ENCODE measurements at regions not wholly inside any gene's neighbourhood (a gene's known extent, or its start where the extent isn't known, plus 50 kb on each side); places are given as distances from the start of the nearest gene placed in this dataset.
A peak's percentile ranks its signal among the peaks of the same experiment; 100 is the strongest.

DNA sequence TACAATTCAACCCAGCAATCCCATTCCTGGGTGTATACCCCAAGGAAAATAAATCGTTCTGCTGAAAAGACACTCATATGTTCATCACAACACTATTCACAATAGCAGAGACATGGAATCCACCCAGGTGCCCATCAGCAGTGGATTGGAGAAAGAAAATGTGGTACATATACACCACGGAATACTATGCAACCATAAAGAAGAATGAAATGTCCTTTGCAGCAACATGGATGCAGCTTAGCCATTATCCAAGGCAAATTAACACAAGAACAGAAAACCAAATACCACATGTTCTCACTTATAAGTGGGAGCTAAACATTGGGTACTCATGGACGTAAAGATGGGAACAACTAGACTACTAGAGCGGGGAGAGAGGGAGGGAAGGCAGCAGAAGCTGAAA, 207.8 kb downstream of the GATA3 start:
- Histone ChIP-seq H3K9me3 (no peaks in the 10 kb centered on the region), H3K4me1 (no peaks in the 10 kb centered on the region), H3K4me2 (no peak overlapping the region), H3K4me3 (no peak overlapping the region), H3K27ac (no peak overlapping the region)
- CTCF ChIA-PET, result no interaction called here
- WGBS (ENCODE audit: missing lambda C conversion rate), result 66% methylated on average over 4 of the region's 4 CpGs
- no peak for DNase-seq (ENCODE audit: low read depth in 1 of 2, low spot score in 1 of 2)
- POLR2A ChIA-PET, result no interaction called here
- no peak for TF ChIP-seq ZSCAN20 (CRISPR knock-in tag; IDR thresholded peaks at IDR 0.05)
- TF ChIP-seq SMC3 (IDR thresholded peaks at IDR 0.05), result no peak
- TF ChIP-seq, protein P1, sequence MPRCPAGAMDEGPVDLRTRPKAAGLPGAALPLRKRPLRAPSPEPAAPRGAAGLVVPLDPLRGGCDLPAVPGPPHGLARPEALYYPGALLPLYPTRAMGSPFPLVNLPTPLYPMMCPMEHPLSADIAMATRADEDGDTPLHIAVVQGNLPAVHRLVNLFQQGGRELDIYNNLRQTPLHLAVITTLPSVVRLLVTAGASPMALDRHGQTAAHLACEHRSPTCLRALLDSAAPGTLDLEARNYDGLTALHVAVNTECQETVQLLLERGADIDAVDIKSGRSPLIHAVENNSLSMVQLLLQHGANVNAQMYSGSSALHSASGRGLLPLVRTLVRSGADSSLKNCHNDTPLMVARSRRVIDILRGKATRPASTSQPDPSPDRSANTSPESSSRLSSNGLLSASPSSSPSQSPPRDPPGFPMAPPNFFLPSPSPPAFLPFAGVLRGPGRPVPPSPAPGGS (IDR thresholded peaks at IDR 0.05), result no peak
- no peak for TF ChIP-seq ESRRA (IDR thresholded peaks at IDR 0.05; ENCODE audit: borderline replicate concordance, low read length)
- TF ChIP-seq HOXB13 (CRISPR knock-in tag; IDR thresholded peaks at IDR 0.05; ENCODE audit: low read depth), result no peak
- TF ChIP-seq MAZ (IDR thresholded peaks at IDR 0.05; ENCODE audit: borderline replicate concordance, low read depth, low read length), result no peak
- no peak for ATAC-seq
- FAIRE-seq, result no peak

DNA sequence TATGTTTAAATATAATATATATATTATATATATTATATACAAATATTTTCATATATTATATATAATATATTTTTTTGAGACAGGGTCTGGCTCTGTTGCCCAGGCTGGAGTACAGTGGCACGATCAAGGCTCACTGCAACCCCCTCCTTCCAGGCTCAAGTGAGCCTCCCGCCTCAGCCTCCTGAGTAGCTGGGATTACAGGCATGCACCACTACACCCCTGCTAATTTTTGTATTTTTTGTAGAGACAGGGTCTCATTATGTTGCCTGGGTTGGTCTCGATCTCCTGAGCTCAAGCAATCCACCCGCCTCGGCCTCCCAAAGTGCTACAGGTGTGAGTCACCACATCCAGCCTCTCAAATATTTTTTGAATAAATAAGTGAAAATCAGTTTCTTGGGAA, 215.5 kb downstream of the GATA3 start:
- ATAC-seq (no peak), FAIRE-seq (no peak), DNase-seq (ENCODE audit: low read depth in 1 of 2, low spot score in 1 of 2) (peak in 1 of 2 experiments; percentile 15)
- ChIA-PET CTCF (no interaction called here), POLR2A (no interaction called here)
- H3K4me1 ChIP-seq, result peaks cover 11% of the 10 kb centered on the region
- TF ChIP-seq SMC3 (IDR thresholded peaks at IDR 0.05) (no peak), CHD2 (IDR thresholded peaks at IDR 0.05; ENCODE audit: low read length, partially characterized antibody) (no peak), EP300 (IDR thresholded peaks at IDR 0.05) (no peak), FOSL2 (IDR thresholded peaks at IDR 0.05) (no peak), FOSL2 (CRISPR knock-in tag; IDR thresholded peaks at IDR 0.05) (peak; percentile 34; the same call in 1 of the 2 replicates), NFE2L2 (conservative IDR thresholded peaks at IDR 0.05; ENCODE audit: low read length) (no peak)
- WGBS (ENCODE audit: missing lambda C conversion rate), result 69% methylated on average over 5 of the region's 5 CpGs
- H3K9me3 ChIP-seq, result no peaks in the 10 kb centered on the region
- H3K4me3 ChIP-seq, result no peak overlapping the region
- no peak overlapping the region for H3K4me2 ChIP-seq
- no peak overlapping the region for H3K27ac ChIP-seq

DNA sequence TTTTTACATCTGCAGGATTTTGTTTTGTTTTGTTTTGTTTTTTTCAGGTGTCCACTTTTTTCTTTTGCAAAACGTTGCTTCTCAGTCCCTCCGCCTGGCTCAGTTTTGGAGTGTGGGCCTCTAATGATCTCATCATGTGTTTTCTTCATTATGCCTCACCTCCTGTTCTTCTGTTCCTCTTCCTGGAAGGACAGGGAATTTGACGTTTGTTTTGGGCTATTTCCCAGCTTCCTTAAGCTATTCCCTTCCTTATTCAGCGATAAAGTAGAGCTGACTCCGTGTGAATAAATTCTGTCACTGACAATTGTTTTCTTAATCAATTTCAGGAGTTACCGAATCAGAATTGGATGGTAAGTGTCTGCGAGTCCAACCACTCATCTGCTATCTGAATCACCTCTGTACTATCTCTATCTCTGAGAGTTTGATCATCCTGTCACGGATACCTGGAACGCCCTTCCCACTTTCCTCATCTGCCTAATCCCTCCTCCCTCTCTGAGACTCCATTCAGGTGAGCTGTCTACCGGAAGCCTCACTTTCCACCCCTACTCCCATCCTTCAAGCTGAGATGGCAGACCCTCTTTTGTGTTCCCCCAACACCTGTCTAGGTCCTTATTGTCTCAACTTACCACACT, 218.4 kb downstream of the GATA3 start:
- peaks cover 11% of the 10 kb centered on the region for H3K4me1 ChIP-seq
- ATAC-seq, result no peak
- no peaks in the 10 kb centered on the region for H3K9me3 ChIP-seq
- H3K27ac ChIP-seq, result no peak overlapping the region
- 79% methylated on average over 10 of the region's 10 CpGs for WGBS (ENCODE audit: missing lambda C conversion rate)
- H3K4me2 ChIP-seq, result no peak overlapping the region
- TF ChIP-seq CEBPB (IDR thresholded peaks at IDR 0.05), result no peak
- no peak for TF ChIP-seq ESRRA (IDR thresholded peaks at IDR 0.05; ENCODE audit: borderline replicate concordance, low read length)
- TF ChIP-seq FOSL2 (IDR thresholded peaks at IDR 0.05), result no peak
- TF ChIP-seq FOSL2 (CRISPR knock-in tag; IDR thresholded peaks at IDR 0.05), result no peak
- no peak for TF ChIP-seq RNF2 (IDR thresholded peaks at IDR 0.05; ENCODE audit: borderline replicate concordance, low read depth)
- TF ChIP-seq HOXA7 (CRISPR knock-in tag; IDR thresholded peaks at IDR 0.05), result no peak
- TF ChIP-seq RCOR1 (IDR thresholded peaks at IDR 0.05; ENCODE audit: low read depth, low read length), result no peak
- no peak for TF ChIP-seq BHLHE40 (IDR thresholded peaks at IDR 0.05; ENCODE audit: low read depth, low read length)
- TF ChIP-seq, protein P2, sequence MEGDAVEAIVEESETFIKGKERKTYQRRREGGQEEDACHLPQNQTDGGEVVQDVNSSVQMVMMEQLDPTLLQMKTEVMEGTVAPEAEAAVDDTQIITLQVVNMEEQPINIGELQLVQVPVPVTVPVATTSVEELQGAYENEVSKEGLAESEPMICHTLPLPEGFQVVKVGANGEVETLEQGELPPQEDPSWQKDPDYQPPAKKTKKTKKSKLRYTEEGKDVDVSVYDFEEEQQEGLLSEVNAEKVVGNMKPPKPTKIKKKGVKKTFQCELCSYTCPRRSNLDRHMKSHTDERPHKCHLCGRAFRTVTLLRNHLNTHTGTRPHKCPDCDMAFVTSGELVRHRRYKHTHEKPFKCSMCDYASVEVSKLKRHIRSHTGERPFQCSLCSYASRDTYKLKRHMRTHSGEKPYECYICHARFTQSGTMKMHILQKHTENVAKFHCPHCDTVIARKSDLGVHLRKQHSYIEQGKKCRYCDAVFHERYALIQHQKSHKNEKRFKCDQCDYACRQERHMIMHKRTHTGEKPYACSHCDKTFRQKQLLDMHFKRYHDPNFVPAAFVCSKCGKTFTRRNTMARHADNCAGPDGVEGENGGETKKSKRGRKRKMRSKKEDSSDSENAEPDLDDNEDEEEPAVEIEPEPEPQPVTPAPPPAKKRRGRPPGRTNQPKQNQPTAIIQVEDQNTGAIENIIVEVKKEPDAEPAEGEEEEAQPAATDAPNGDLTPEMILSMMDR (IDR thresholded peaks at IDR 0.05), result no peak
- no peak for TF ChIP-seq FOXS1 (CRISPR knock-in tag; IDR thresholded peaks at IDR 0.05)
- no peak for TF ChIP-seq CBX8 (IDR thresholded peaks at IDR 0.05)
- TF ChIP-seq NPAS2 (CRISPR knock-in tag; IDR thresholded peaks at IDR 0.05; ENCODE audit: borderline replicate concordance), result no peak
- no peak for TF ChIP-seq CHD2 (IDR thresholded peaks at IDR 0.05; ENCODE audit: low read length, partially characterized antibody)
- TF ChIP-seq, protein P1 (IDR thresholded peaks at IDR 0.05), result no peak
- no peak for TF ChIP-seq ZC3H11A (IDR thresholded peaks at IDR 0.05)
- TF ChIP-seq HDAC2 (IDR thresholded peaks at IDR 0.05), result no peak
- TF ChIP-seq EHMT2 (IDR thresholded peaks at IDR 0.05; ENCODE audit: low read depth), result no peak
- TF ChIP-seq, protein P3, sequence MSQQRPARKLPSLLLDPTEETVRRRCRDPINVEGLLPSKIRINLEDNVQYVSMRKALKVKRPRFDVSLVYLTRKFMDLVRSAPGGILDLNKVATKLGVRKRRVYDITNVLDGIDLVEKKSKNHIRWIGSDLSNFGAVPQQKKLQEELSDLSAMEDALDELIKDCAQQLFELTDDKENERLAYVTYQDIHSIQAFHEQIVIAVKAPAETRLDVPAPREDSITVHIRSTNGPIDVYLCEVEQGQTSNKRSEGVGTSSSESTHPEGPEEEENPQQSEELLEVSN (IDR thresholded peaks at IDR 0.05; ENCODE audit: borderline replicate concordance, low read depth), result no peak
- no peak for TF ChIP-seq HOXB13 (CRISPR knock-in tag; IDR thresholded peaks at IDR 0.05; ENCODE audit: low read depth)
- no peak for TF ChIP-seq SREBF2 (IDR thresholded peaks at IDR 0.05)
- H3K4me3 ChIP-seq, result no peak overlapping the region
- CTCF ChIA-PET, result no interaction called here
- no peak for FAIRE-seq
- POLR2A ChIA-PET, result no interaction called here
- no peak for DNase-seq (ENCODE audit: low read depth in 1 of 2, low spot score in 1 of 2)
